DOHH2 (cell line): ENCODE measurements at regions not wholly inside any gene's neighbourhood (a gene's known extent, or its start where the extent isn't known, plus 50 kb on each side); places are given as distances from the start of the nearest gene placed in this dataset.

Experiments
- EZH2phosphoT487 ChIP-seq: fragments of 200-600 bp; sonication (generic); IDR thresholded peaks from 2 replicates; pipeline ENCODE4 v1.6.1; 2017; ENCODE audit warnings: borderline replicate concordance, mild to moderate bottlenecking, antibody characterized with exemption, low read length, moderate library complexity, mixed read lengths
- TF ChIP-seq, protein P1 (sequence below): fragments of 200-600 bp; sonication (generic); IDR thresholded peaks from one replicate; pipeline ENCODE4 v1.5.1; 2014; ENCODE audit warnings: antibody characterized with exemption, mild to moderate bottlenecking, low read depth, low read length; ENCODE audit not compliant: poor library complexity, severe bottlenecking

DNA sequence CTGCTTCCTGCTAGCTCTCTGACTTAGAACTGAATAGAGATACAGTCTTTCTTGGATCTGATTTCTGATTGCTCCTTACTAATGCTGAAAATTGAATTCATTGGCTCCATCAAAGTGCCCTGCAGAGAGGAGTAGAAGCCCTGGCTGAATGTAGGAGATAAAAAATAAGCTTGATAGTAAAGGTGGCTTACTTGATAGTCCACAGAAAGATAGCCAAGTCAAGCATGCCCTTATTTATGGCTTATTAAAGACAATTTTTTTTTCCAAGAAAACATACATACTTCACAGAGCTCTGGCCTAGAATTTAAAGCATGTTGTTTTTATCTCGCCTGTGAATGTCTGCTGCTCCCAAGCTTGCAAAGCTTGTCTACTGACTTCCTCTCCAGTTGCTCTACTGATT lies 124.6 kb upstream of the CADPS start:
- TF ChIP-seq, protein P1, sequence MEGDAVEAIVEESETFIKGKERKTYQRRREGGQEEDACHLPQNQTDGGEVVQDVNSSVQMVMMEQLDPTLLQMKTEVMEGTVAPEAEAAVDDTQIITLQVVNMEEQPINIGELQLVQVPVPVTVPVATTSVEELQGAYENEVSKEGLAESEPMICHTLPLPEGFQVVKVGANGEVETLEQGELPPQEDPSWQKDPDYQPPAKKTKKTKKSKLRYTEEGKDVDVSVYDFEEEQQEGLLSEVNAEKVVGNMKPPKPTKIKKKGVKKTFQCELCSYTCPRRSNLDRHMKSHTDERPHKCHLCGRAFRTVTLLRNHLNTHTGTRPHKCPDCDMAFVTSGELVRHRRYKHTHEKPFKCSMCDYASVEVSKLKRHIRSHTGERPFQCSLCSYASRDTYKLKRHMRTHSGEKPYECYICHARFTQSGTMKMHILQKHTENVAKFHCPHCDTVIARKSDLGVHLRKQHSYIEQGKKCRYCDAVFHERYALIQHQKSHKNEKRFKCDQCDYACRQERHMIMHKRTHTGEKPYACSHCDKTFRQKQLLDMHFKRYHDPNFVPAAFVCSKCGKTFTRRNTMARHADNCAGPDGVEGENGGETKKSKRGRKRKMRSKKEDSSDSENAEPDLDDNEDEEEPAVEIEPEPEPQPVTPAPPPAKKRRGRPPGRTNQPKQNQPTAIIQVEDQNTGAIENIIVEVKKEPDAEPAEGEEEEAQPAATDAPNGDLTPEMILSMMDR: no peak
- TF ChIP-seq EZH2phosphoT487: no peak
